Dermis microvascular lymphatic vessel endothelial cell (primary cell): ENCODE measurements at regions not wholly inside any gene's neighbourhood (a gene's known extent, or its start where the extent isn't known, plus 50 kb on each side); places are given as distances from the start of the nearest gene placed in this dataset.

Source experiments
- DNase-seq, 2 donors: peaks; one replicate each; pipeline versions ENCODE4 v3.0.0 to v3.0.0-alpha.2; 2010; ENCODE audit warnings: low read depth in 2 of 2

DNA sequence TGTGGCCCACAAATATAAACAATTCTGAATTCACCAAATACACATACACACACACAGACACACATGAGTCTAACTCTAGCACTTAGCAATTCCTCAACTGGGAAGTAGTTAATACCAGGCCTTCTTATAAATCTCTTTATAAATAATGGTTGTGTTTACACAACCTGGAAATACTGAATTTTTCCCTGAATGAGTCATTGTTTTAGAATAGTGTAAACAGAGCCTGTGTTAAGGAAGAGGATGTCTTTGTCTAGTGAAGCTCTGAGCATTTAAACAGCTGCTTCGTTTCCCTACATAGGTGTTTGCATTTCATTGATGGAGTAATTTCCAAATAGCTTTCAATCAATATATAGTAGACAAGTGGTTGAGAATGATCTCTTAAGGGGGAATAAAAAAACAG is 218.8 kb downstream of the BTG1 start:
- peak; percentile 22 to 83 for DNase-seq

DNA sequence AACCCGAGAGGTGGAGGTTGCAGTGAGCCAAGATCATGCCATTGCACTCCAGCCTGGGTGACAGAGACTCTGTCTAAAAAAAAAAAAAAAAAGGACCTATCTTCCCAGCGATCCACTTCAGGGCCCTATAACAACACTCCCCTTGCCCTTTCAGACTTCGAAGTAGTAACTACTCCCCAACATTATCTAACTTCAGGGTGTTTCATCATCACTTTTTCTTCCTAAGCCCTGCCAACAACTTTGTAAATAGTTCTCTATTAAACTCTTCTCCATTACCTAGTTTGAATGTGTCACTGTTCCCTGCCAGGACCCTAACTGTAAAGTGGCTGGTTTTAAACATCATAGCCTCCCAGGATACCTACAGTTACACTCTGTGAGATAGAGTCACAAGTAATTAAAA is 220.8 kb downstream of the BTG1 start:
- no peak for DNase-seq

DNA sequence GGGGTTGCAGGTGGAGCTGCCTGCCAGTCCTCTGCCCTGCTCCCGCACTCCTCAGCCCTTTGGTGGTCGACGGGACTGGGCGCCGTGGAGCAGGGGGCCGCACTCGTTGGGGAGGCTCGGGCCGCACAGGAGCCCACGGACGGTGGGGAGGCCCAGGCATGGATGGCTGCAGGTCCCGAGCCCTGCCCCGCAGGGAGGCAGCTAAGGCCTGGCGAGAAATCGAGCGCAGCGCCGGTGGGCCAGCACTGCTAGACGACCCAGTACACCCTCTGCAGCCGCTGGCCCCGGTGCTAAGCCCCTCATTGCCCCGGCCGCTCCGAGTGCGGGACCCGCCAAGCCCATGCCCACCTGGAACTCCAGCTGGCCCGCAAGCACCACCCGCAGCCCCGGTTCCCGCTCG is 221.8 kb downstream of the BTG1 start:
- no peak for DNase-seq

DNA sequence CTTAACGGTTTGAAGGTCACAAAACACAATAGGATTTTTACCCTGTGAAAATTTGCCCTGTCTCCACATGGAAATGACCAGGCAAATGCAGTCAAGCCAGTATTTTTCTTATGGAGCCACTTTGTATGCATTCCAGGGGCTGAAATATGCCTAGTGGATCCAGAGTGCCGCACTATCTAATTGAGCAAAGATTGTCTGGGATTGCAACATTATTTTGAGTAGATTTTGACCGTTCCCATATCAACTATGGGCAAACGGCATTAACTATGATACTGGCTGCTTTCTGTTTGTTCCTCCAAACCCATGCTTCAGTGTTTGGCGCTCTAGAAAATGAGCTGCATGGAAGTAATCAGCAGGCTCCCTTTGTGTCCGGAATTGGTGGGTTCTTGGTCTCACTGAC is 223.0 kb downstream of the BTG1 start:
- DNase-seq, result no peak

DNA sequence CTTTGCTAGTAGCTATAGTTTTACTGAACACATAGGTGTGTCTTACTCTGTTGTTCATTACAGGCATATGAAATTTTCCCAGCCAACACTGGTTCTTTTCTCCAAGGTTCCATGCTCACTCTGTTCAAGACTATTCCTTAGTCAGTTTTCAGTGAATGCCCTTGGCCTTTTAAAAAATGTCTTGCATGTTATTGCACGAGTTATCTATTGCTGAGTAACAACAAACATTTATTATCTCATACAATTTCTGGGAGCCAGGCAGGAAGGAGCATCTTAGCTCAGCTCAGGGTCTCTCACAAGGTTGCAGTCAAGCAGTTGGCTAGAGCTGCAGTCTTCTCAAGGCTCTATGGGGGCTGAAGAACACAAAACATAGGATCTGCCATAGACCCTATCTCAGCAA is 223.5 kb downstream of the BTG1 start:
- no peak for DNase-seq

DNA sequence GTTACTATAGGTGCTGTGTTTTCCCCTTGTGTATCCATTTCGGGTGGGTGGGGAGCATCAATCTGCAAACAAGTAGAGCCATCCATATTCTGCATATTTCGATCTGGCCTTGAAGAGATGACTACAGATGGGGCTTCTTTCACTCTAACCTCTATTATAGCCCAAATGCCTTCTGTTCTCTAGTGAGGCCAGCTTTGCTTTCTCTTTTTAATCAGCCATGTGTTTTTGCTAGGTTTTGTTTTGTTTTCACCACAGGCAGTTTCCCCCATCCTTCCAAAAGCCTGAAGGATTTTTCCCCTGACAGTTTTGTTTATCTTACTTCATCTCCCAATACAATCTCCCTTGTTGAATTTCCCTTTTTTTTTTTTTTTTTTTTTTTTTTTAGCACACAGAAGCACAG is 224.1 kb downstream of the BTG1 start:
- DNase-seq, result no peak

DNA sequence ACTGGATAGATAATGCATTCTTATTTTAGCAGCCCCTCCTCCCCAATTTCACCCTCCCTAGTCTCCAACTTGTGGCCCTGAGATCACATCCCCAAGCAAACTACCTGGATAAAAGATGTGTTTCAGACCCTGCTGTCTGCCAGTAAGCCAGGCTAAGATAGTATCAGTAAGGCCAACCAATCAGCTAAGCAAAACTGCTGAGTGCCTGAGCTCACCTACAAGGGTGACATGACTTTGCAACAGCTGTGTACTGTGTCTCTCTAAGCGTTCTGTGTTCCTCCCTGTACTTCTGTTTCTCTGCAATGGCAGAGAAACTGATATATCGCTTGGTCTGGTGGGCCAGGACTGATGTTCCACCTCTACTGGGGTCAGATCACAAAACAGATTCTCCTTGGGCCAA is 224.9 kb downstream of the BTG1 start:
- DNase-seq, result no peak

DNA sequence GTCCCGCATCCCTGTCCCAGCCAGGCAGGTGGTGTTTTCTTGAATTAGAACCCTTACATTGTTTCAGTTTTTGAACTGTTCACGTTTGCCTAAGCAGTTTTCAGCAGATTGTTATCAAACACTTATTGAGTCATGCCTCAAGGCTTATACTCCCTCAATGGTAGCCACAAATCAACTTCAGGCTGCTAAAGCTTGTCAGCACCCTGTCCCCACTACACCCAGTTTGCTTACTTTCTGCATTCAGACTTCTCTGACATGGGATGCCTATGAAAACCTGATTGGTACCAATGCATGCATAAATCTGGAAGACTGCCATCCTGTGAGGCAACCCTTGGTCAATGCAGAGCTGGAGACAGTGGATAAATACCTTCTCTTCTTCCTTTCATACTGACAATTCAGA is 225.4 kb downstream of the BTG1 start:
- no peak for DNase-seq

DNA sequence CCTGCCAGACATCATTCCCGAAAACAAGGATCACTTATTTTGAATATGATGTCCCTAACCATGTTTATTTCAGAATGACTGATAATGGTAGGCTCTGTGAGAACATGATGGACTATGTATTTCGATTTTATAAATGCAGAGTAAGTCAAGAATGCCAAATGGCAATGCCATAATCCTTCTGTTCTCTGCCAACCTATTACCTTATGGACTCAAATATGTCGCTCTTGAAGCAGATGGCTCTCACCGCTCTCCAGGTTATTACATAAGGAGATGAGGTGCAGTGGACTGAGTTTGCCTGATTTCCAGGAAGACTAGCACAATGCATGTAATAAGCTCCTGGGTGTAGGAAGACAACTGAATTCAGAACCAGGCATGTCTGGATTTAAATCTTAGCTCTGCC is 227.2 kb downstream of the BTG1 start:
- DNase-seq, result no peak

DNA sequence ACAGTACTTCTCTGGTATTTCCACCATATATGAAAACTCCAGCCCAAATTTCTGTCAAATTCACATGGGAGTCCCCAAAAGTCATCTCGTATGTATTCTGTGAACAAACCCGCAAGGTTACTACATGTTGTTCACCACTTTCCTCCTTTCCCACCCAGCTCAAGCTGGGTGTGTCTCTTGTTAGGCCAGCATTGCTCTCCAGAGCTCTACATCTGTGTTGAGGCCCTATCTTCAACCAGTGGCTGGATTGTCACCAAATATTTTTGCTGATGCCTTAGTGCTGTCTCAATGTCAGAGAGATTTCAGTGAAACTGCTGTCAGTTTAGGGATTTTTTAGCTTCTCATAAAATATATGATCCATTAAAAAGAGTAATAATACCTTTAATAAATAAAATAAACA is 230.9 kb downstream of the BTG1 start:
- DNase-seq, result no peak

DNA sequence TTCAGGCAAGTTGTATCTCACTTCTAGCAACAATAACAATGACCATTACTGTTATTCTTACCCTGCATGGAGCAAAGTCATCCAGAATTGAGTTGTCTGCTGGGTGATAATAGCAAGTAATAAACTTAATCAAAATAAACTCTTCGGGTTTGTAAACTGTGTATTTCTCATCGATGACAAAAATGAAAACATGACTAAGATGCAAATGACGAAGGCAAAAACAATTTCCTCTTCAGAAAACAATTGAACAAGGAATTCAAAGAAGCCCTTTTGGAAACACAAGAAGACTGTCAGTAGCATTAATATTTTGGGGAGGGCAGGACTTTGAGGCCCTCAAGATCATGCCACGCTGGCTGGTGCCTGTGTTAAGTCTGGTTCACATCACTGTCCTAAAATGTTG is 232.0 kb downstream of the BTG1 start:
- DNase-seq, result peak in 1 of 2 donors; percentile 20

DNA sequence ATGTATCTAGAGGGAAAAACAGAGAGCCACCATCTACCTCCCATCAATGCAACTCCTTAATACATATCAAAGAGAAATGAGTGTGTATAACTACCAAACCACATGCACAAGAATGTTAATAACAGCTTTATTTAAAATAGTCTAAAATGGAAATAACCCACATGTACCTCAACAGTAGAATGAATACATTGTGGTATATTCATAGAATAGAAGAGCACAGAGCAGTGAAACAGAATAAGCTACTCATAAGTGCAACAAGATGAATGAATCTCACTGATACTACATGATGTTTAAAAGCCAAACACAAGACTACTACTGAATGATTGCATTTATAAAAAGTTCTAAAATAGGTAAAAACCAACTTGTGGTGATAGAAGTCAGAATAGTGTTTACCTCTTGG is 232.5 kb downstream of the BTG1 start:
- DNase-seq, result no peak

DNA sequence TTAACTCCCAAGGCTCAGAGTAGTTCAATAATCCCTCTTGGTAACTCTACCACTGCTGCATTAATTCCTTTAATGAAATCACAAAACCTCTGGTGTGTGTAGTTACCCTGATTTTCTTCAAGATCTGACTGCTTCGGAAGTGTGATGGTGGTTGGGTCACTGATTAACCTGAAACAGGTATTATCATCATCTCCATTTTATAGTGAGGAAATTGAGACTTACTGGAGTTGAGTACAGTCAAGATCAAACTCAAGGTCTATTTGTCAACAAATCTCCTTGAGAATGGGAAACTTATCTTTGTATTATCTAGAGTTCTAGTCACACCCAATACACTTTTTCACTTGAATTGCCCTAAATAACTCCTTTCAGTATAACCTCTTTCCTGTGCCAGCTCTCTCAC is 233.5 kb downstream of the BTG1 start:
- DNase-seq, result no peak

DNA sequence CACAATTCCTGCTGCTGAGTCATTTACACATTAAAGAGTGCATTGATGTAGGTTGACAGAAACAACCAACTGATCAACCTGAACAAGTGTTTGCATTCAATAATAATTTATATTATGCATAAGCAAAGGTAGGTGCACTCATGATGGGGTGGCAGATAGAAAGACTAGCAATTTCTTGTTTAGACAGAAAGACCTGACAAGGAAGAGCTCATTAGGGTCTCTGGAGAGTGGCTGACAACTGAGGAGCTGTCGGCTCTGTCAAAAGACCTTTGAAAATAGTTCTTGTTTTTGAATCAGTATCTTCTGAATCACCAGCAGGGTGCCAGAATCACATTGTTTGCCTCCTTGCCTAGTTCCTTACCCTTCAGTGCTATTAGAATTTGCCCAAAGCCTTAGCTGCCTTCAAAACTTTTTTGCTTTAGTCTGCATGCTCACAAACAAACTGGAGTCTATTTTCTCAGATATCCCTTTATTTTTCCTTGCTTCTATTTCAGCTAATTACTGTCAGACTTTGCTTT is 234.7 kb downstream of the BTG1 start:
- no peak for DNase-seq

DNA sequence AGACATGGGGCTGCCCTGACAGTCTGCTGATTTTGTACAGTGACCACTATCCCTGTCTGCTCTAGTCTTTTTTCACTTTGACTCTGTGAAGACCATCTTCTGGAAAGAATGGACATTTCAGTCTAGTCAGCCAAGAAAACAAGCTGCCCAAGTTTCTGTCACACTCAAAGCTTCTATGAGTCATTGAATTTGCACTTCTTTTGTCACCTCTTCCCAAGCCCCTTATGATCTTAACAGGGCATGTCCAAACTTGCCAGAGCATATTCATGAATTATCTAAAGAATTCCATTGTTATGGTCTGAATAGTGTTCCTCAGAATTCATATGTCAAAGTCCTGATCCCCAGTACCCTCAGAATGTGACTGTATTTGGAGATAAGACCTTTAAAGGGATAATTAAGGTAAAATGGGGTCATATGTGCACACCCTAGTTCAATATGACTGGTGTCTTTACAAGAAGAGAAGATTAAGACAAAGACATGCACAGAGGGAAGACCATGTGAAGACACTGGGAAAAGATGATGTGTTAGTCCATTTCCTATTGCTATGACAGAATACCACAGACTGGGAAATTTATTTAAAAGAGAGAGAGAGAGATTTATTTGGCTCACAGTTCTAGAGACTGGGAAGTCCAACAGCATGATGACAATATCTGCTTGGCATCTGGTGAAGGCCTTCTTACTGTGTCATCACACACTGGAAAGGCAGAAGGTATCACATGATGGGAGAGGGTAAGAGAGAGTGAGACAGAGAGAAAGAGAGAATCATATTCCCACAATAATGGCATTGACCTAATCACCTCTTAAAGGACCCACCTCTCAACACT is 242.6 kb downstream of the BTG1 start:
- DNase-seq, result no peak

DNA sequence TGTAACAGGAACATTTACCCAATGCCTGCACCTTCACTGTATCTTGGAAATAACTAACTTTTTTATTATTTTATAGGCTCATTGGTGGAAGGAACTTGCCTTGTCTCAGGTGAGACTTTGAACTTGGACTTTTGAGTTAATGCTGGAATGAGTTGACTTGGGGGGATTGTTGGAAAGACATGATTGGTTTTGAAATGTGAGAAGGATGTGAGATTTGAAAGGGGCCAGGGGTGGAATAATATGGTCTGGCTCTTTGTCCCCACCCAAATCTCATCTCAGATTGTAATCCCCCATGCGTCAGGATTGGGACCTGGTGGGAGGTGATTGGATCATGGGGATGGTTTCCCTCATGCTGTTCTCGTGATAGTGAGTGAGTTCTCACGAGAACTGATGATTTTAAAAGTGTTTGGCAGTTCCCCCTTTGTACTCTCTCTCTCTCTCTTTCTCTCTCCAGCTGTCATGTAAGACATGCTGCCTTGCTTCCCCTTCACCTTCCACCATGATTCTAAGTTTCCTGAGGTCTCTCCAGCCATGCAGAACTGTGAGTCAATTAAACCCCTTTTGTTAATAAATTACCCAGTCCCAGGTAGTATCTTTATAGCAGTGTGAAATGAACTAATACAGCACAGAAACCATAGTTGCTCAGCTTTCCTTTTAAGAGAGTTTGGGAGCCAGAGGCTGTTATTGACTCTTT is 244.1 kb downstream of the BTG1 start:
- DNase-seq, result no peak

DNA sequence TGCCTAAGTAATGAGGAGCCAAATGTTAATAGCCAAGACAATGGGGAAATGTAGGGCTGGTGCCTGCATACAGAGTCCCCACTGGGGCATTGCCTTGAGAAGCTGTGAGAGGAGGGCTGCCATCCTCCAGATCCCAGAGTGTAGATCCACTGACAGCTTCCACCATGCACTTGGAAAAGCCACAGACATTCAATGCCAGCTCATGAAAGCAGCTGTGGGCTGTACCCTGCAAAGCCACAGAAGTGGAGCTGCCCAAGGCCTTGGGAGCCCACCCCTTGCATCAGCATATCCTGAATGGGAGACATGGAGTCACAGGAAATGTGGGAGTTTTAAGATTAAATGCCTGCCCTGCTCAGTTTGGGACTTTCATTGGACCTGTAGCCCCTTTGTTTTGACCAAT is 244.7 kb downstream of the BTG1 start:
- DNase-seq, result no peak

DNA sequence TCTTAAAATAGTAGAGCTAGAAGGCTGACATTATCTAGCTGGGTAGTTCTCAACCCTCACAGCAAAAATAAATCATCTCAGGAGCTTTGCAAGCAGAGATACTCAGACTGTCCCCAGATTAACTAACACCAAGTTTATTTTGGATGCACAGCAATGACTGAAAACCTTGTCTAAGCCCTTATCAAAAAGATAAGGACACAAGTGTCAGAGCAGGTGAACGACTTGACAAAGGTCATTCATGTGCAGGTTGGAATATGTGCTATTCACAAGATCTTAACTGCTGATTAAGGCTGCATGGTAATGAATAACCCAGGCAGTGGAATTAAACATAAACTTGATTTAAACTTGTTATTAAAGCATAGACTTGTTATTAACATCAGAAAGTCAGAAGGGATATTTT is 246.6 kb downstream of the BTG1 start:
- DNase-seq, result no peak

DNA sequence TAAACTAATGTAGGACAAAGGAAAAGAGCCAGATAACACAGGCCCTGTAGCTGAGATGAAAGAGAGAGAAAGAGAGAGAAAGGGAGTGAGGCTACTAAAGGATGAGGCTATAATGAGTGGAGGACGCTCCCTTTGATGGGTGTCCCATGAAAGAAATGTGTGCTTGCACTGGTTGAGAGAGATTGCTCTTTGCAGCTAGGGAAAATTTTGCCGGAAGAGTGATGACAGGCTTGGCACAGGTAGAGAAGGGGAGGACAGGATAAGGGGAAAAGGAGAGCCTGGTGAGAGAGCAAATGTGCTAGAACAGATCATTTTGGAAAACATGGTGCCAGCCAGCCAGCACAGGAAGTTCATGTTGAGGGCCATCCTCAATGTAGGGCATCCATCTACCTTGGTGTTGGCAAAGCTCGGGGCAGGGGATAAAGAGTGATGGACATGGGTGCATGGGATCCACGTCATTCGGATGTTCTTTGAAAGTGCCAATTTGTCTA is 248.6 kb downstream of the BTG1 start:
- no peak for DNase-seq

DNA sequence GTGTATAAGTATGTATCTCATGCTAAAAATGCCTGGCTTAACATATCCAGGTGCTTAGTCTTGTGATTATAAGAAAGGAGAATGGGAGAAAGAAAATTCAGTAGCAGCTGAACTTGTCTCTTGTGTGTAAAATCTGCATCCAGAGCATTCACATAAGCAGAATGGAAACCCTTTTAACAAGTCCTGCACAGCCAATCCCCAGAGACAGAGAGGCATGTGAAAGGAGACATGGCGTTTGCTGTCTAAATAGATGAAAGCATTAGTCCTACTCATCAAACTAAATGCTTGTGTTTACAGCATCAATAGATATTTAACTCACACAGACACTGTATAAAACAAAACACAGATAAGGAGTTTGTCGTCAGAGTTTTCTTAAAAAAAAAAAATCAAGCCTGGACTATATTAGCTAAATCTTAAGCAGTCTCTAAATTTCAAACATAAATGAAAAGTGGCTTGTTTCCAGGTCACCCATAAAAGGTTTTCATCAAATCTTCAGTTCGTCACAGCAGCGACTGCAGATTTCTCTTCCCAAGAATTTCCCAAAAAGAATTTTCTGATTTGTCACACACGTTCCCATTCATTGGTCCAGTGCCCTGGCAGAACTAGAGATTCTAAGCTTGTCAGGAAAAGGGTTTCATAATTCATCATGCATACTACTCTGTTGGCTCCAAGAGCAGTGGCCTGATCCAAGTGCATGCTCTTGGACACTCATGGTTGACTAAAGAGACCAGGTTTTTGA is 249.2 kb downstream of the BTG1 start:
- DNase-seq, result no peak

DNA sequence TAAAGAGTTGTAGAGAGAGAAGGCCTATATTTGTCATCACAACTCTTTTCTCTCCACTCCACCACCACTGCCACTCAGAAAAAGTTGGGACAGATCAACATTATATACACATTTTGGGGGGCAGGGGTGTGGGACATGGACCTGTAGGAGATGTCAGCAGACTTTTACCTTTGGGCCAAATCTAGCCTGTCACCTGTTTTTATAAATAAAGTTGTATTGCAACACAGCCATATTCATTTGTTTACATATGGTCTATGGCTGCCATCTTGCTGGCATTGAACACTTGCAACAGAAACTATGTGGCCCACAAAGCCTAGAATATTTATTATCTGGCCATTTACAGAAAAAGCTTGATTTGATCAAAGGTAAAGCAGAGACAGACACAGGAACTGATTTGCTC is 250.7 kb downstream of the BTG1 start:
- DNase-seq, result no peak

DNA sequence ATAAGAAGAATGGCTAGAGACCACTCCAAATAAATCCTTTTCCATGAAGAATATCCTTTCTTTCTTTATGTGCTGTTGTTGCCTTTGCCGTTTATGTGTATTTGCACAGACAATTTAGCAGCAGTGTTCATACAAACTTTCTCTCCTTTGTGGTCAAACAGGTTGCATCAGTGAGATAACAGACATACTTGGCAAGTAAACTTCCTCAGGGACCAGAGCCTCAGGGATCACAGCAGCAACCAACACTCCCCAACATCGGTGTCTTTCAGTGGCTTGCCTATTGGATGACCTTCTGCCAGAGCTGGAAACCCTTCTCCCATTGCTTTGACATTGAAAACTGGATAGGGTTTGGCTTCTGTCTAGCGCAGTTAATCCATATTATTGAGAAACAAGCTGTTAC is 252.2 kb downstream of the BTG1 start:
- no peak for DNase-seq
